Frontal cortex (tissue), 3 donors: ENCODE measurements at regions not wholly inside any gene's neighbourhood (a gene's known extent, or its start where the extent isn't known, plus 50 kb on each side); places are given as distances from the start of the nearest gene placed in this dataset.
A peak's percentile ranks its signal among the peaks of the same experiment; 100 is the strongest.
"Not testable (repeated sequence)": the region's sequence is repeated elsewhere in the genome, so short reads cannot be mapped to it uniquely, and the experiment has no call there.

Experiments used
- DNase-seq, 2 donors: peaks; one replicate each; pipeline ENCODE4 v3.0.0; 2012; ENCODE audit warnings: low spot score in 2 of 2
- FAIRE-seq: peaks from 2 replicates; lab custom pipeline; 2012; peaks lifted over from hg19 to GRCh38; lab: Jason Lieb, UNC
- donor health status: control.
- donor health status: control.
- donor health status: control.

DNA sequence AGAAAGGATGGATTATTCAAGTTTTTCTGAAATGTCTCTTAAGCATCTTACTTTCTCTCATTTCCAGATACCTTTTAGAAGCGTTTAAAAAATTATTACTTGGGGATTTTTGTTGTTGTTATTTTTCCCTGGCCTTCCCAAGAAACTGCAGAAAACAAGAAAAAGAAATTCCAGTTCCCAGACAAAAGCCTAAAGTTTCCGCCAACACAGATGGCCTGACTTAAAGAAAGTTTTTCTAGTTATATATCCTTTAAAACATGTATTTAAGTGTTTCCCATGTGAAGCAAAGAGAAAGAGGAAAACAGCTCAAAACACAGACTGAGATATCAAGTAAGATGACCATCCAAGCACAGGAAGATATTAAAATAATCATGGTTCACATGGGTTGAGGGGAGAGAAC, 401.7 kb upstream of the MAF start:
- DNase-seq (no peak), FAIRE-seq (no peak)

DNA sequence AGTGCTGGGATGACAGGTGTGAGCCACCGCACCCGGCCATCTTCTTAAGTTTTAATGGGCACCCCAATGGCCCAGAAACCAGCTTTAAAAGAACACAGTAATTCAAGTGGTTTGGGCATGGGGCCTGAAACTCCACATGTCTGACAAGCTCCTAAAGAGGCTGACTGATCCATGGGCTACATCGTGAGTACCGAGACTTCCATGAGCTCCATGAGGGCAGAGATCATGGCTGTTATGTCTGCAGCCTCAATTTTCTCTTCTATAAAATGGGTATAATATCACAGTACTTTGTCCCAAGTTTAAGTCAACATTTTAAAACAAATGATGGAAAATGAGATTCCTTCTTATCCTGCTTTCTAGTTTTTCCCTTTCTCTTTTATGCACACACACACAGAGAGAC, 397.6 kb upstream of the MAF start:
- no peak for DNase-seq
- FAIRE-seq, result no peak

DNA sequence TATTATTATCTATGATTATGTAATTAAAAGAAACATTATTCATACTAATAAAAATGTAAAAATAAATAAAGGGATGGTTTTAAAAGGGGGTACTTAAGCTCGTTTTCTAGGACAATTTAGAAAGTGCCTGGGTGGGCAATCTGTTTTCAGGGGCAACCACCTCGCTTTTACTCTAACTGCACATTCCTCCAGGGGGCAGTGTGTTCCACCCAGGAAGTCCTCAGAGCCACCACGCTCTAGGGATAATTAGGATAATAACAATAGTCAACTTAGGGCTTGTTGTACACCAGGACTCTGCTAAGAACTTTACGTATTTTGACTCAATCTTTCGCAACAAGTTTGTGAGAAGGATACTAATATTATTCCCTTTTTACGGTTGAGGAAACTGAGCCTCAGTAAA, 396.7 kb upstream of the MAF start:
- FAIRE-seq (no peak), DNase-seq (no peak)

DNA sequence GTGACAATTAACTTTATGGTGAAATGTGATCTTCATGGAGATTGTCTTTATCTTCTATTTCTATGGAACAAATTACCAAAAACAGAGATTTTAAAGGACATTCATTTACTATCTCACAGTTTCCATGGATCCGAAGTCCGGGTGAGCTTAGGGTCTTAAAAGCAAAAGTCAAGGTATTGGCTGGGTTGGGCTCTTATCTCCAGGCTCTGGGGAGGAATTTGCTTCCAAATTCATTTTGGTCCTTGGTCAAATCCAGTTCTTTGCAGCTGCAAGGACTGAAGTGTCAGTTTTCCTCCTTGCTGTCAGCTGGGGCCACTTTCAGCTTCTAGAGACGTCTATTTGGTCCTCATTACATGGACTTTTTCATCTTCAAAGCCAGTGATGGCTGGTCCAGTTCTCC, 395.8 kb upstream of the MAF start:
- FAIRE-seq, result no peak
- no peak for DNase-seq

DNA sequence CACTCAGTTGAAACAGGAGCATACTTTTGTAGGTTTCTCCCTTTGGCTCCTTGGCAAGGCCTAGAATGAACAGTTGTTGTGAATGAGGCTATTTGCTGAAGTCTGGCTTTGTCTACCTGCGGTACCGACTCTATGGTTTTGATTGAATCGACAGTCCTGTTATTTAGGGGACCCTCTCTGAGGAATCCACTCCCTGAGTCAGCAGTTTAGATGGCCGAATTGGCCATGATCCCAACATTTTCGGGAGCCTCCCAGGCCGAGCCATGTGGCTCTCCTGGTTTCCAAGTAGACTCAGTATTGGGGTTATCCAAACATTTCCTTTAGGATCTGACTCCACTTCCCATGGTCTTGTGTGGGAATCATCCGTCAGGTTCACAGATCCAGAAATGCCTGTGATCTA, 394.8 kb upstream of the MAF start:
- DNase-seq (no peak), FAIRE-seq (no peak)

DNA sequence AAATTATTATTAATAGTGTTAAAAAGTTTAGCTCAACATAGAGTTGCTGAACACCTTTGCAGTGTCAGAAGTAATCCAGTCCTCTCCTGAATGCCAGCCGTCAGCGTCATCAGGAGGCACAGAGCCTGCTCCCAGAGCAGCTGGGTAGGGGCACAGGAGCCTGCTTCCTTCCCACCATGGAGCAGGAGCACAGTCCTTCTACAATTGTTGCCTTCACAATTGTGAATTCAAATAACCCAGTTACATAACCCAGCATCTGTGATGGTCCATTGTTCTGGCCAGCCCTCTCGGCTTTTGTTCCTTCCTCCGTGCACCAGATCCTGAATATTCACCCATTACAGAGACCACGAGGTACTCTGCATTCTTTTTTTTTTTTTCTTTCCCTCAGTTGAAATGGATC, 393.9 kb upstream of the MAF start:
- DNase-seq (peak; percentile 31 to 42), FAIRE-seq (no peak)

DNA sequence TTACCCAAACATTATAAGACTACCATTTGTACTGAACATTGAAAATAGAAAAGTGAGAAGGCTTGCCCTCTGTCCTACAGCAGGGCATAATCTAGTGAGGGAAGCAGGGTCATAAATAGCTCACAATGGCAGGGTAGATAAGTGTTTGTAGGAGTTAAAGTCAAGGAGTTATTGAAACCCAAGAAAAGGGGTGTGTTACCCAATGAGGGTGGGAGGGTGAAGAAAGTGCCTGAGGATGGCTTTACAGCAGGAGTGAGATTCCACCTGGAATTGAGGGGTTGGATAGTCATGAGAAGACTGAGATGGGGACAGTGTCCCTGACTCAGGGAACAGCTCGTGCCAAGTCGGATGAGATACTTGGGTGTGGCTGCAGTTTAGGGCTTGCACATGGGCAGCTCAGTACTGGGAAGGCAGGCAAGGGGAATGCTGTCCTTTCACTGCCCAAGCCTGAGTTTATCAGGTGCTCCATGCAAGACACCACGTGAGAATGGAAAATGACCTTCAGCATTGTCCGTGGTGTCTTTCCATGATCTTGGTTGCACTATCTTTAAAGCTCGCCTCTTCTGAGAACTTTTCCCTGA, 393.2 kb upstream of the MAF start:
- DNase-seq (no peak), FAIRE-seq (no peak)

DNA sequence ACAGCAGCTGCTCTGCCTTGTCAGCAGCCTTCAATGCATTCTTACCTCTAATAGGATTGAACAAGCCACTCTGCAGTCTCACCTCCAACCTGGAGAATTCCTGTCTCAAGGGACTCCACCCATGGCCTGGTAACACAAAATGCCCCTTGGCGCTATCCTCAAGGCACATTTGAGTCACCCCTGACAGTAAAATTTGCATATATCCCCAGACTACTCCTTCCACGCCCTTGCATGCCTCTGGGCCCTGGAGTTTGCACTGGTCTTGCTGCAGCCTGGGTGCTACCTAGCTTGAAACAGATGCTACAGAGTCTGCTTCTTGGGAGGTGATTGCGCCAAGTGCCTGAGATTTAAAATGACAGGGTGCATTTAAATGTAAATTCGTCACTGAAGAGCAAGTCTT, 391.4 kb upstream of the MAF start:
- no peak for DNase-seq
- FAIRE-seq, result no peak

DNA sequence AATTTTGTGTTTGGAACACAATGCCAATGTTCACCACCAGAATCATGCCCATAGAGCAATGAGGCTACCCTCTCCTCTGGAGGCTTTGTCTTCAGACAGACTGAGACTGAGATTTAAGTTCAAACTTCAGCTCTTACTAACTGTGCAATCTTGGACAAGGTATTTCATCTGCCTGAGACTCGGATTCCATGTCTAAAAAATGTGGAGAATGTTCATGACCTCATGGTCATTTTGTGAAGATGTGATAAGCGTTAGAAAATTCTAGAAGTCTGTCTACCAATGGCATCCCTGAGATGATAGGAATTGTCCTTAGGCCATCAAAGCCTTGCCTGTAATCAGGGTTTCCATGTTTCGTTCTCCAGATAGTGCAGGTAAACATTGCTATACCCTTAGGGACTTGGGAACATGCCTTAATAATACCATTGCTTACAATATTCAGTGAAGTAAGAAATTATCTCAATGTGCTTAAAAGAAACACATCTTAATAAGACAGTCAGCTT, 388.2 kb upstream of the MAF start:
- DNase-seq (no peak), FAIRE-seq (no peak)

DNA sequence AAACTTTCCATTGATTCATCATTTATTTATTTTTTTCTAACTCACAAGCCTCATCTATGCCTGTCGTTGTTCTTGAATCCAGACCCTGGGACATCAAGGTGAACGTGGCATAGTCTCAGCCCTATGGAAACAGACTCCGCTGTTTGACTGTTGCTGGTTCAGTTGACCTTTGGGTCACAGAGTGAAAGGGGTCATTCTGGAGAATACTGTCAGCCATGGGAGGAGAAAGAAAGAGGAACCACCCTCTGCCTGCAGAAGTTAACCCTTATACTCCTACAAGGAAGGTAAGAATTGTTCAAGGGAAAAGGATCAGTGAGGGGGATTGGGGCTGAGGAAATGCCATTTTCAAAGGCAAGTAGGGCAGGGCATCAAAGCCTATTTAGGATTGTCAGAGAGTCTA, 387.6 kb upstream of the MAF start:
- FAIRE-seq, result no peak

DNA sequence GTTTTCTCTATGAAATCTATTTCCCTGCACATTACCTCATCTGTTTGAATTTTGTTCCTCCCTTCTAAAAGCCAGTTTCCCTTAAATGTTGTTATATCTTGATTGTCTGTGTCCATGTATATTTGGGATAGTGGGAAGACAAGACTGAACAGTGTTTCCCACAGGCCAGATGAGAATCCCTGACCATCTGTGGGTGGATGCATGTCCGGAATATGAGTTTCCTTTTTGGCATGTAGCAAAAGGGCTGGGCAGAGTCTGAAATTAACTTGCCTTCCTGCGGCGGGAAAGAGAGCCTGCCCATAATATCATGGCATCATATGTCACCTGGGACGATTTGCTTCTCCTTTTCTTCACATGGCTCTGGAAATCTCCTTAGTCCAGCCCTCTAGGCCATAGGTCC, 385.8 kb upstream of the MAF start:
- FAIRE-seq (no peak), DNase-seq (no peak)

More for the DNA sequence above, 387.6 kb upstream of the MAF start:
- no peak for DNase-seq

DNA sequence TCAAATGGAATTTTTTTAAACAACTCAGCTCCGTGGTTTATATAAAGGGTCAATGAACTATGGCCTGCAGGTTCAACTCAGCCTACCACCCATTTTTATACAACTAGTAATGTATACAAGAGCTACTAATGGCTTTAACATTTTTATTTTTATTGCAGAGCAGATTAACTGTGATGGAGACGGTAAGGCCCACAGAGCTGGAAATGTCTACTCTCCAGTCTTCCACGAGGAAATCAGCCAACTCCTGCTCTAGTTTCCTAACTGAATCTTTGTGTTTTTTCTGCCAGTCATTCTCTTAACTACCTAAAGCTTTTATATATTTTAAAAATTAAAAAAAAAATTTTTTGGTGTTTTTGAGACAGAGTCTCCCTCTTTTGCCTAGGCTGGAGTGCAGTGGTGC, 385.1 kb upstream of the MAF start:
- FAIRE-seq (no peak), DNase-seq (no peak)

DNA sequence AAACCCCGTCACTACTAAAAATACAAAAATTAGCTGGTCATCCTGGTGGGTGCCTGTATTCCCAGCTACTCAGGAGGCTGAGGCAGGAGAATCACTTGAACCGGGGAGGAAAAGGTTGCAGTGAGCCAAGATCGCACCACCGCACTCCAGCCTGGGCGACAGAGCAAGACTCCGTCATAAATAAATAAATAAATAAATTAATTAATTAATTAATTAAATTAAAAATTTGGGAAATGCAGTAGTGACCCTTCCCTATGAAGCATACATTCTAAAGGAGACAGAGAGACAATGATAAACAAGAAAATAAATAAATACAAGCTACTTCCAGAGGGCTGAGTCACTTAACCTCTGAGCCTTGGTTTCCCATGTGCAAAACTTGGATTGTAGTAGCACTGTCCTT, 383.6 kb upstream of the MAF start:
- FAIRE-seq, DNase-seq: not testable (repeated sequence)

DNA sequence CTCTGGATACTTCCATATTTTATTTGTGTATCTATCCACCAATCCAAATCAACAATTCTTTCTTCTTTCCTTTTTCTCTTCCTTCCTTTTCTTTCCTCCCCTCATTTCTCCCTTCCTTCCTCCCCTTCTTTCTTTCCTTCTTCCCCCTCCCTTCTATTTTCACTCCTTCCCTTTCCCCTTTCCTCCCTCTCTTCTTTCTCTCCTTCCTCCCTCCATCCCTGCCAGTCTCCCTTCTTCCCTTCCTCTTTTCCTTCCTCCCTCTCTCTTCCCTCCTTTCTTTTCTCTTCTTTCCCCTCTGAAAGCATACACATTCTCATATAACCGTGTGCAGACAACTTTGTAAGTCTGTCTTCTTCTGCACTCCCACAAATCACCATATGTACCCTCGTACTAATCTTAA, 382.3 kb upstream of the MAF start:
- no peak for FAIRE-seq
- DNase-seq, result no peak

DNA sequence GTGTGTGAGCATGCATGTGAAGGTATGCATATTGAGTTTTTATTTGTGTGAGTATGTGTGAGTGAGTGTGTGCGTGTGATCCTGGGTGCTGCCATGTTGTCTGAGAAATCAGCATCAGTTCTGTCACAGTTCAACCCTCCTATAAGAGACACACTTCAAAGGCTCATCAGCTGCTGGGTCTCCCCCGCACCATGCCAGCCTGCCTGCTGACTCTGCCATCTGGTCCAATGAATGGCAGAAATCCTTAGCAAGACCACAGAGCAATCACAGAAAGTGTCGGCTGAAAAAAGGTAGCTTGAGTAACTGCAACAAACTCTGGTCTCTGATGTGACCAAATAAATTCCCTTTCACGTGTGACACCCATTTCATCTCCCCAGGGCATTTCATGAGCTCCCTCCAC, 381.8 kb upstream of the MAF start:
- DNase-seq, result peak in 1 of 2 donors; percentile 5
- FAIRE-seq, result no peak

DNA sequence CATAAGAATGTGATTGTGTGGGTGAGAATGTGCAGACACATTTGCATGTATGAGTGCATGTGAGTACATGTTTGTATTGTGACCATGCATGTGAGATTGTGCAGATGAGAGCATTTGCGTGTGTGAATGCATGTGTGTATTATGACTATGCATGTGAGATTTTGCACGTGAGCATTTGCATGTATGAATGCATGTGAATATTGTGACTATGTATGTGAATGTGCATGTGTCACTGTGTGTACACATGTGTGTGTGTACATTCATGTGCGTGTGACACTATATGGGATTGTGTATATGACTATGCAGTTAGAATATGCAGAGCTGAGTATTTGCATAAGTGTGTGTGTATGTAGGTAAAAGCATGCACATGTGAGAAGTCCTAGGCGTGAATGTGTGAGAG, 381.3 kb upstream of the MAF start:
- no peak for DNase-seq
- FAIRE-seq, result no peak

DNA sequence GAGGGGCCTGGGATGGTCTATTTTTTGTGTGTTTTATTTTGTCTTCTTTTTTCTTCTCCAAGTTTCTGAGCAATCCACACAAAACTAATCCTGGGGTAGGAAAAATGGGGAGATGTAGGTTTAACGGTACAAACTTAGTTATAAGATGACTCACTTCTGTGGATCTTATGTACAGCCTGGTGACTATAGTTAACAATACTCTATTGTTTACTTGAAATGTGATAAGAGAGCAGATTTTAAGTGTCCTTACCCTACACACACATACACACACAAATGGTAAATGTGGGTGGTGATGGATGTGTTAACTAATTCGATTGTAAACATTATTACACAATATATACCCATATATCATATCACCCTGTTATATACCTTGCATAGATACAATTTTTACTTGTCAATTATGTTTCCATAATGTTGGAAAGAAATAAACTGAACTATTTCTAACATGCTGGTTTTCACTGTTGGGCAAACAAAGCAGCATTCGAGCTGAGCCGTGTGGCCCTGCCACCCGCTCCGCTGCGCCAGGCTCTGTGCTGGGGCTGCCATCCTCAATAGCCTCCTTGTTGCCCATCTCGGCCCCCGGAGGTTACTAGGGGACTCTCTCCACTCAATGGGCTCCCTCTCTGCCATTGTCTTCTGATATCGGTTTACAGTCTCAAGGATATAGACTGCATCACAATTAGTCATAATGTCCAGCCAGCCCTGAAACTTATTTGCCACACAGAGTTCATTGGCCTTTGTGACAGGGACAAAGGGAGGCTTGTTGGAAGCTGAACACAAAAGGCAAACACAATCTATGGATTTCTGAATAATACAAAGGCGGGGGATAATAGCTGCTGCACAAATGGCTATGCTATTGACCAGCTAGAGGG, 380.3 kb upstream of the MAF start:
- DNase-seq (peak; percentile 12 to 20), FAIRE-seq (peak; percentile 72)

DNA sequence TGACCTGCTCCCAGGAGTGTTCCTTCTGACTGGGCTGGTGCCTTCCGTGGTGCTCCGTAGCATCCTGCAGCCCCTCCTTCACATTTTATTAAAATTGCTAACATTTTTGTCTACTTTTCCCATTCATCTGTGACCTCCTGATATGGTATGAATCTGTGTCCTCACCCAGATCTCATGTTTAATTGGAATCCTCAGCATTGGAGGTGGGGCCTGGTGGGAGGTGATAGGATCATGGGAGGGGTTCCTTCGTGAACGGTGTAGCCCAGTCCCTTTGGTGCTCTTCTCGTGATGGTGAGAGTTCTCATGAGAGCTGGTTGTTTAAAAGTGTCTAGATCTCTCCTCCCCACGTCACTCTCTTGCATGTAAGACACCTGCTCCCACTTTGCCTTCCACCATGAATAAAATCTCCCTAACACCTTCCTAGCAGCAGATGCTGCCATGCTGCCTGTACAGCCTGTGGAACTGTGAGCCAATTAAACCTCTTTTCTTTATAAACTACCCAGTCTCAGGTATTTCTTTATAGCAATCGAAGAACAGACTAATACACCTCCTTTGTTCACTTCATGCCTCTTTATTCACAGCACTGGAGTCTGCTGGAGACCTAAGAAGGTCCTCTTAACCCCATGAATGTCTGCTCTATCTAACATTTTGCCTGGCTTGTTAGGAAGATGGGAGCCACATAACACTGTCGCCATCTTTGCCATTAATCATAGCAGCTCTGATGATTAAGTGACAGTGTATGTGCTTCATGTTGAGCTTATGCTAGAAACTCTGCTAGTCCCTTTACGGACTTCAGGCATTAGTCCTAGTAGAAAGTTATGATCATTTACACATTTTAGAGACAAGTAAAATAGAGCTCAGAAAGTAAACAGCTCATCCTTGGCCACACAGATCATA, 377.7 kb upstream of the MAF start:
- DNase-seq (no peak), FAIRE-seq (no peak)

DNA sequence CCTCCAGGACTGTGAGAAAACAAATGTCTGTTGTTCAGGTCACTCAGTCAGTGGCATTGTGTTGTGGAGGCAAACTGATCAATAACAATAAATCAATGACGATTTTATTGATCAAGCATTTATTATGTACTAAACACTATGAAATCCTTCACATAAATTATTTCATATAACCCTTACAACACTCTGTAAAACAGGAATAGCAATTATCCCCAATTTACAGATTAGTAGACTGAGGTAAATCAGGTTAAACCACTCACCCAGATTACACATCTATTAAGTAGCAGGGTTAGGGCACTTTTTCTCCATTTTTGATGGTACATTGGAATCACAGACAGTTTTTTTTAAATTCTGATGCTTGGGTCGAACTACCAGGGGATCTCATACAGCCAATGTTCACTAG, 372.8 kb upstream of the MAF start:
- DNase-seq (no peak), FAIRE-seq (no peak)

DNA sequence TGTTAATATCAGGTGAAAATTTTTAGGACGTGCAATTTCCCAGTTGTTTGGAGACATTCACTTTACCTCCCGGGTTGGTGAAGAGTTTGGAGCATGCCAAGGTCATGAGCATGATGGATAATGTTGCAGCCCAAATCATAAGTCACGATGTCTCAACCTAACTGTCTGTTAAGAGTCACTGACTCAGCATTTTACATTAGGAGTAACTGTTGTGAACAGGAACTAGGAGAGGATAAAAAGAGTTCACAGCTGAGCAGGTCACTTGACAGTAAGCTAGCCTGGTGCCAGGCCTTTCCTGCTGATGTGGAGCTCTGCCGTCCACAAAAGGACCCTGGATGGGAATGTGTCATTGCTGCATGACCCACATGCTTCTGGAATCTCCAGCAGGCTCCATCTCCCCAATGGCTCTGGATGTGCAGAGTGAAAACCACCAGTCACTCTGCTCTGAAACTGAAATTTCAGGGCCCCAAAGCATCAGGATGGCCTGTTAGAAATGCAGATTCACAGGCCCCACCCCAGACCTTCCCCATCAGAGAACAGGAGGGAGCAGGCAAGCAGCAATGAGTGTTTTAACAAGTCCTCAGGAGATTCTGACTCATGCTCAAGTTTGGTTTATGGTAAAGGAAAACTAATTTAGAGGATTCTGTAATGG, 371.6 kb upstream of the MAF start:
- DNase-seq, result no peak
- FAIRE-seq, result no peak
